NCI-H2171 (cell line): ENCODE measurements at regions not wholly inside any gene's neighbourhood (a gene's known extent, or its start where the extent isn't known, plus 50 kb on each side); places are given as distances from the start of the nearest gene placed in this dataset.
"Not testable (repeated sequence)": the region's sequence is repeated elsewhere in the genome, so short reads cannot be mapped to it uniquely, and the experiment has no call there.

Source experiments
- DNase-seq: peaks from one replicate; lab custom pipeline; 2025; lab: John Stamatoyannopoulos, UW

- DNase-seq = no peak
Observed at GRCh38 chr13:44306371-44307192, 67.0 kb upstream of the SERP2 start.

GRCh38 chr13:44307255-44307654, 66.4 kb upstream of the SERP2 start:
- no peak for DNase-seq

- no peak for DNase-seq
Observed at GRCh38 chr13:44307844-44308243, 65.8 kb upstream of the SERP2 start.

DNA sequence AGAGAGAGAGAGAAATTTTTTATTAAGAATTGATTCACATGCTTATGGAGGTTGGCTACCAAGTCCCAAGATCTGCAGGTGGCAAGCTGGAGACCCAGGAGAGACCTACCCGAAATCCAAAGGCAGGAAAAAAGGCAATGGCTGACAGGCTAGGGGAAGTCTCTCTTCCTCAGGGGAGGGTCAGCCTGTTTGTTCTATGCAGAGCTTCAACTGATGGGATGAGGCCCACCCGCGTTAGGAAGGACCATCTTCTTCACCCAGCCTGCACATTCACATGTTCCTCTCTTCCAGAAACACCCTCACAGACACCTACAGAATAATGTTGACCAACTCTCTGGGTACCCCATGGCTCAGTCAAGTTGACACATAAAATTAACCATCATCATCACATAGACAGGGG, 65.3 kb upstream of the SERP2 start:
- no peak for DNase-seq

DNA sequence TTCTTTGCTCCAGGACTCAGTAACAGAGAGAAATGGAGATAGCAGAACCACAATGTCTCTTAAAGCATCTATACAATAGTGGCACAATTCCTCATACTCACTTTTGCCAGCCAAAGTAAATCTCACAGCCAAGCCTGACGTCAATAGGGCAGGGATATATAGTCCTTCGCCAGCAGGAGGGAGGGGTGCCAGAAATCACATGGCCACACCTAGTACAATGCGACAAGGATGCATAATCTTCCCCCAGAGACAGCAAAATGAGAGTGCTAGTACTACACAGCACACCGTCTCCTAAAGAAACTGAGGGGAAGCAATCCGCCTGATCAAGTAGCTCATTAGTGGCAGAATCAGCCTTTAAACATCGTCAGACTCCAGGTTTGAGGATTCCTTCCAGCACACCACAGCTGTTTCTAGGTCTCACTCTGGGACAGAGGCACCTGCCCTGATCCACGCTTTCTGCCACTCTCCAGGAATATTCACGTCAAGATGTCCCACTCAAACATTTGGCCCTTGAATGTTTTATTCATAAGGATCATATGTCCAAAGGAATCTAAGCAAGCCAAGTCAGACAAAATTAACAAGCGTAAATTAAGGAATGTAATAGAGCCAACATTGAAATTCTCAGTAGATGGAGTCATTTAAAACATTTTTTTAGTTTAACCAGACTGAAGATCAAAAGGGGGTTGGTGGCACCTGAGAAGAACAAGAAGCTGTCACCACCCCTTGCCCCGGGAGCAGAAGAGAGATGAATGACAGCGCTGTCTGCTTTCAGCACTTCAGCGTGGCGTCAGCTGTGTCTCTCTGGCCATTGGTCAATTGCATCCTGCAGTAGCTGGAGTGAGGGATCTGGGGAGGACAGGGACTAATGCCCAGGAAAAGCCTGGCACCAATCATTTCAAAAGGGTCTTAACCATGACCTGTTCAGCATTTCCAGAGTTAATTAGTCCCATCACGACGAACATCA, 63.5 kb upstream of the SERP2 start:
- no peak for DNase-seq

- DNase-seq = peak; percentile 11
Observed at GRCh38 chr13:44311011-44311780, 62.4 kb upstream of the SERP2 start.

DNA sequence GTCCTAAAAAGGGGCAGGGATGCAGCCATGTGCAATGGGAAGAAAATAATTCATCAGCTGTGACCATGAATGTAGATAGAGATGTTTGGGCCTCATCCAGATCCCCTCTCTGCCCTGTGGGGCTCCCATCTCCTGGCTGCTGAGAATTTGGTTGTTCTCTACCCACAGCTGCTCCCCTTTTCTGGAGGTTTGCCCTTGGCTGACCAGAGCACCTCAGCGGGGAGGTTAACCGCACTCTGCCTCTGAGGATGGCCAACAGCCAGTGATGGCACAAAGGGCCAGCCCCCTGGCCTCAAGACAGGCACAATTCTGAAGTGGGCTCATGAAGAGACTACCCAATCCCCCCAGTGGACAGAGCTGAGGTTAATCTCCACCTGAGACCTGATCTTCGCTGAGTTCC, 61.5 kb upstream of the SERP2 start:
- DNase-seq = no peak

DNA sequence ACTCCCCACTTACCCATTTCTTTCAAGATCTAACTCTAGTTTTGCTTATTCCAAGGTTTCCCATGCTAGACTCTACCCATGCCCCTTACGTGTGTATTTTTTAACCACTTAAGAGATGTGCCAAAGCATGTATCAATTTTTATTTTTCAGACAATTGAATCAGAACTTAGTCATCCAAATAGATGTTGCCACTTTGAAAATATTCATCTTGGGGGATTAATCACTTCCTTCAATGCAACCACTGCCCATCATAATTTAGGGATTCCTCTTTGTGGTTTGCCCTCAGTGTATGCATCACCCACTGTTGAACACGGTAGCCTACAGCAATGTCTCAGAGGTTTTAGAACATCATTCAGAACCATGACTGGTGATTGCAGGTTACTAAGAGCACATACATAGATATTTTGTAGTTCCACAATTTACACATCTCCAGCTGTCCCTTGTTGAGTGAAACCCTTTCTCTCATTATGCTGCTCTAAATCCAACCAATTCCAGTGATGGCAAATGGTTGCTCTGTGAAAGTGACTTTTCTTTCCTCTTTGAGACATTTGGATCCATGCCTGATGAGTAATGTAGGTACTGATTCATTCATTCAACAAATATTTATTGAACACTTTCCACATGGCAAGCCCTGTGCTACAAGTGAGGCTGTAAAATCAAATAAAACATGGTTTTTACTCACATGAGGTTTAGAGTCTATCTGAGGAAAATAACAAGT, 60.6 kb upstream of the SERP2 start:
- DNase-seq = no peak

DNA sequence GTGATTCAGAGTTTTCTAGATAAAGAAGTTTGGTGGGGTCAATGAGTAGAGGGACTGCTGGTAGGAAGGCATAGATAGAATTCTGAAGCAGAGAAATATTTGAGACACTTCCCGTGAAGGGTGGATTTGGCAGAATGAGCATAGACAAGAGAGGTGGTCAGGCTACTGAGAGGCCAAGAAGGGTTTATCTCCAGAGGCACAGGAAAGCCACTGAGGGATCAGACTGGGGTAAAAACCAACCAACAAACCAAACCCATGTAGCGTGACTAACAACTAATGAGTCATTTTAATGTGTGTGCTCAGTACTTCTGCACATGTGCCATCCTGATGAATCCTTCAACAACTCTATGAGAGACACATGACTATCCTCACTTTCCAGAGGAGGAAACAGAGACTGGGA, 60.0 kb upstream of the SERP2 start:
- no peak for DNase-seq

DNA sequence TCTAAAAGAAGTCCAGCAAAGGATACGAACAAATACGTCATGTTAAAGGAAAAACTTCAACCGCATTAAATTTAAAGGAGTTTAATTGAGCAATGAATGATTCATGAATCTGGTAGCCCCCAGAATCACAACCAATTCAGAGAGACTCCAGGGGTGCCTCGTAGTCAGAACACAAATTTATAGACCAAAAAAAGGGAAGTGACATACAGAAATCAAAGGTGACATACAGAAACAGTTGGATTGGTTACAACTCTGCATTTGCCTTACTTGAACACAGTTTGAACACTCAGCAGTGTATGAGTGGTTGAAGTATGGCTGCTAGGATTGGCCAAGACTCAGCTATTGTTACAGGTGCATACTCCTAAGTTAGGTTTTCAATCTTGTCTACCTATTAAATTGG, 59.5 kb upstream of the SERP2 start:
- not testable (repeated sequence) for DNase-seq

- no peak for DNase-seq
Observed at GRCh38 chr13:44317752-44318151, 55.9 kb upstream of the SERP2 start.

GRCh38 chr13:44318161-44318560, 55.5 kb upstream of the SERP2 start:
- peak; percentile 32 for DNase-seq

- DNase-seq = no peak
Observed at GRCh38 chr13:44320611-44321010, 53.0 kb upstream of the SERP2 start.

GRCh38 chr13:44321961-44322360, 51.7 kb upstream of the SERP2 start:
- no peak for DNase-seq

DNA sequence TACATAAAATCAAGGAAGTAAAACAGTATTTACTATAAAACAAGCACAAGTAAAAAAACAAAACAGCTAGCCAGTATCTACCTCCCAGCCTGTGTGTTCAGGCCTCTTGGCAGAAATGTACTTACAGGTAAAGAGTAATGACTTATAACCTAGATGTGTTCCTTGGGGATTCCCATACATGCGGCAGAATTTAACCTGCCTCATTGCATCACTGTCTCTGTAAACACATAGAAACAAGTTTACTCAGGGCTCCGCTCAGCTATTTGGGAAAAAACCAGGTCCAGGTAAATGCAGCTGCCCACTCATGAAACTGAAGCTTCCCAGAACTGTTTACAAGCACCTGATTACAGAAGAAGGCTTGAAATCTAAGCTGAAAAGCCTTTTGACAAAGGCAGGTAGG, 50.7 kb upstream of the SERP2 start:
- DNase-seq = no peak

GRCh38 chr13:44323754-44324153, 49.9 kb upstream of the SERP2 start:
- no peak for DNase-seq
